Activated naive CD8-positive, alpha-beta T cell treated with anti-CD3 and anti-CD28 coated beads for 36 hours (primary cell): ENCODE measurements at regions not wholly inside any gene's neighbourhood (a gene's known extent, or its start where the extent isn't known, plus 50 kb on each side); places are given as distances from the start of the nearest gene placed in this dataset.
"Not testable (repeated sequence)": the region's sequence is repeated elsewhere in the genome, so short reads cannot be mapped to it uniquely, and the experiment has no call there.

ENCODE experiments used
- DNase-seq: peaks from one replicate; pipeline ENCODE4 v3.0.0; 2021
- H3K27ac Mint-ChIP-seq: one replicate; pipeline ENCODE4 v1.8.0; 2022; ENCODE audit warnings: mild to moderate bottlenecking, moderate library complexity, mixed read lengths
- H3K27me3 Mint-ChIP-seq: one replicate; pipeline ENCODE4 v1.8.0; 2022; ENCODE audit warnings: mild to moderate bottlenecking, mixed read lengths
- H3K36me3 Mint-ChIP-seq: one replicate; pipeline ENCODE4 v1.8.0; 2021; ENCODE audit warnings: mild to moderate bottlenecking, mixed read lengths
- H3K4me1 Mint-ChIP-seq: one replicate; pipeline ENCODE4 v1.8.0; 2021; ENCODE audit warnings: mixed read lengths
- H3K4me3 Mint-ChIP-seq: one replicate; pipeline ENCODE4 v1.8.0; 2022; ENCODE audit warnings: mild to moderate bottlenecking, moderate library complexity, mixed read lengths
- H3K9me3 Mint-ChIP-seq: one replicate; pipeline ENCODE4 v1.8.0; 2022; ENCODE audit warnings: mixed read lengths

- no peak for DNase-seq
- H3K36me3 Mint-ChIP-seq, result no peaks in the 10 kb centered on the region
- H3K4me1 Mint-ChIP-seq, result no peaks in the 10 kb centered on the region
- no peak overlapping the region for H3K4me3 Mint-ChIP-seq
- peaks cover 5% of the 10 kb centered on the region for H3K9me3 Mint-ChIP-seq
- H3K27me3 Mint-ChIP-seq, result no peaks in the 10 kb centered on the region
- no peak overlapping the region for H3K27ac Mint-ChIP-seq
These were observed 498.6 kb upstream of the TLE4 start for GRCh38 chr9:79073201-79073600.

- no peaks in the 10 kb centered on the region for H3K36me3 Mint-ChIP-seq
- no peak overlapping the region for H3K4me3 Mint-ChIP-seq
- no peak for DNase-seq
- H3K27ac Mint-ChIP-seq, result no peak overlapping the region
- H3K27me3 Mint-ChIP-seq, result peaks cover 4% of the 10 kb centered on the region
- no peaks in the 10 kb centered on the region for H3K4me1 Mint-ChIP-seq
- peaks cover 2% of the 10 kb centered on the region for H3K9me3 Mint-ChIP-seq
These were observed 491.2 kb upstream of the TLE4 start for GRCh38 chr9:79080536-79080935.

GRCh38 chr9:79083621-79084020 lies 488.1 kb upstream of the TLE4 start:
- Mint-ChIP-seq H3K27me3 (peaks cover 4% of the 10 kb centered on the region), H3K4me3 (no peak overlapping the region), H3K4me1 (no peaks in the 10 kb centered on the region), H3K9me3 (peaks cover 2% of the 10 kb centered on the region), H3K36me3 (no peaks in the 10 kb centered on the region), H3K27ac (no peak overlapping the region)
- no peak for DNase-seq

GRCh38 chr9:79087133-79087532 lies 484.6 kb upstream of the TLE4 start:
- Mint-ChIP-seq H3K4me1 (no peaks in the 10 kb centered on the region), H3K9me3 (peaks cover 8% of the 10 kb centered on the region), H3K4me3 (no peak overlapping the region), H3K36me3 (no peaks in the 10 kb centered on the region), H3K27me3 (no peaks in the 10 kb centered on the region), H3K27ac (no peak overlapping the region)
- no peak for DNase-seq

- peaks cover 8% of the 10 kb centered on the region for H3K9me3 Mint-ChIP-seq
- no peaks in the 10 kb centered on the region for H3K36me3 Mint-ChIP-seq
- H3K27ac Mint-ChIP-seq, result no peak overlapping the region
- H3K4me3 Mint-ChIP-seq, result no peak overlapping the region
- H3K4me1 Mint-ChIP-seq, result no peaks in the 10 kb centered on the region
- DNase-seq, result no peak
- no peaks in the 10 kb centered on the region for H3K27me3 Mint-ChIP-seq
These were observed 482.7 kb upstream of the TLE4 start for GRCh38 chr9:79089054-79089560.

GRCh38 chr9:79089851-79090250 lies 481.9 kb upstream of the TLE4 start:
- H3K27me3 Mint-ChIP-seq, H3K4me3 Mint-ChIP-seq, H3K9me3 Mint-ChIP-seq, H3K36me3 Mint-ChIP-seq, H3K4me1 Mint-ChIP-seq, DNase-seq, H3K27ac Mint-ChIP-seq: not testable (repeated sequence)

GRCh38 chr9:79103257-79103656 lies 468.5 kb upstream of the TLE4 start:
- not testable (repeated sequence) for H3K4me3 Mint-ChIP-seq, H3K4me1 Mint-ChIP-seq, H3K27ac Mint-ChIP-seq, H3K27me3 Mint-ChIP-seq, H3K36me3 Mint-ChIP-seq, H3K9me3 Mint-ChIP-seq, DNase-seq

- H3K4me1 Mint-ChIP-seq, result no peaks in the 10 kb centered on the region
- peaks cover 6% of the 10 kb centered on the region for H3K9me3 Mint-ChIP-seq
- no peaks in the 10 kb centered on the region for H3K27me3 Mint-ChIP-seq
- DNase-seq, result no peak
- no peaks in the 10 kb centered on the region for H3K36me3 Mint-ChIP-seq
- no peak overlapping the region for H3K27ac Mint-ChIP-seq
- no peak overlapping the region for H3K4me3 Mint-ChIP-seq
These were observed 467.5 kb upstream of the TLE4 start for GRCh38 chr9:79104216-79104615.

GRCh38 chr9:79104951-79105350 lies 466.8 kb upstream of the TLE4 start:
- H3K27me3 Mint-ChIP-seq, result no peaks in the 10 kb centered on the region
- H3K4me1 Mint-ChIP-seq, result no peaks in the 10 kb centered on the region
- H3K4me3 Mint-ChIP-seq, result no peak overlapping the region
- H3K27ac Mint-ChIP-seq, result no peak overlapping the region
- DNase-seq, result no peak
- H3K36me3 Mint-ChIP-seq, result no peaks in the 10 kb centered on the region
- H3K9me3 Mint-ChIP-seq, result peaks cover 10% of the 10 kb centered on the region

GRCh38 chr9:79107911-79108676 lies 463.7 kb upstream of the TLE4 start:
- H3K36me3 Mint-ChIP-seq, result no peaks in the 10 kb centered on the region
- DNase-seq, result no peak
- no peaks in the 10 kb centered on the region for H3K4me1 Mint-ChIP-seq
- H3K9me3 Mint-ChIP-seq, result peaks cover 10% of the 10 kb centered on the region
- H3K27ac Mint-ChIP-seq, result no peak overlapping the region
- no peak overlapping the region for H3K4me3 Mint-ChIP-seq
- H3K27me3 Mint-ChIP-seq, result no peaks in the 10 kb centered on the region

GRCh38 chr9:79111653-79112052 lies 460.1 kb upstream of the TLE4 start:
- no peaks in the 10 kb centered on the region for H3K4me1 Mint-ChIP-seq
- no peaks in the 10 kb centered on the region for H3K27me3 Mint-ChIP-seq
- no peaks in the 10 kb centered on the region for H3K36me3 Mint-ChIP-seq
- no peak overlapping the region for H3K27ac Mint-ChIP-seq
- no peak for DNase-seq
- H3K9me3 Mint-ChIP-seq, result peaks cover 10% of the 10 kb centered on the region
- H3K4me3 Mint-ChIP-seq, result no peak overlapping the region

GRCh38 chr9:79115176-79115575 lies 456.6 kb upstream of the TLE4 start:
- Mint-ChIP-seq H3K9me3 (no peaks in the 10 kb centered on the region), H3K27me3 (no peaks in the 10 kb centered on the region), H3K36me3 (no peaks in the 10 kb centered on the region), H3K27ac (no peak overlapping the region), H3K4me1 (no peaks in the 10 kb centered on the region), H3K4me3 (no peak overlapping the region)
- DNase-seq, result no peak

GRCh38 chr9:79116041-79116440 lies 455.7 kb upstream of the TLE4 start:
- Mint-ChIP-seq H3K4me1 (no peaks in the 10 kb centered on the region), H3K36me3 (no peaks in the 10 kb centered on the region), H3K4me3 (no peak overlapping the region), H3K27me3 (no peaks in the 10 kb centered on the region), H3K27ac (no peak overlapping the region), H3K9me3 (no peaks in the 10 kb centered on the region)
- DNase-seq, result no peak

- H3K4me3 Mint-ChIP-seq, result no peak overlapping the region
- H3K36me3 Mint-ChIP-seq, result no peaks in the 10 kb centered on the region
These were observed 455.1 kb upstream of the TLE4 start for GRCh38 chr9:79116709-79117108.

GRCh38 chr9:79120533-79120932 lies 451.2 kb upstream of the TLE4 start:
- H3K27me3 Mint-ChIP-seq, result peaks cover 4% of the 10 kb centered on the region
- no peak for DNase-seq
- no peaks in the 10 kb centered on the region for H3K36me3 Mint-ChIP-seq
- no peaks in the 10 kb centered on the region for H3K4me1 Mint-ChIP-seq
- H3K9me3 Mint-ChIP-seq, result no peaks in the 10 kb centered on the region
- no peak overlapping the region for H3K4me3 Mint-ChIP-seq
- no peak overlapping the region for H3K27ac Mint-ChIP-seq

More at GRCh38 chr9:79116709-79117108, 455.1 kb upstream of the TLE4 start:
- H3K27ac Mint-ChIP-seq, result no peak overlapping the region
- H3K27me3 Mint-ChIP-seq, result no peaks in the 10 kb centered on the region
- no peak for DNase-seq
- no peaks in the 10 kb centered on the region for H3K9me3 Mint-ChIP-seq
- H3K4me1 Mint-ChIP-seq, result no peaks in the 10 kb centered on the region

GRCh38 chr9:79120941-79121340 lies 450.8 kb upstream of the TLE4 start:
- H3K27ac Mint-ChIP-seq, result no peak overlapping the region
- H3K4me3 Mint-ChIP-seq, result no peak overlapping the region
- peaks cover 4% of the 10 kb centered on the region for H3K27me3 Mint-ChIP-seq
- no peaks in the 10 kb centered on the region for H3K9me3 Mint-ChIP-seq
- H3K4me1 Mint-ChIP-seq, result no peaks in the 10 kb centered on the region
- no peaks in the 10 kb centered on the region for H3K36me3 Mint-ChIP-seq
- DNase-seq, result no peak
